ENCODE measurements at regions not wholly inside any gene's neighbourhood (a gene's known extent, or its start where the extent isn't known, plus 50 kb on each side); places are given as distances from the start of the nearest gene placed in this dataset.

- TF ChIP-seq CTCF (IDR thresholded peaks at IDR 0.05): no peak
- no peak for TF ChIP-seq POLR2A (IDR thresholded peaks at IDR 0.05; ENCODE audit: low read depth)
- TF ChIP-seq POLR2AphosphoS5 (IDR thresholded peaks at IDR 0.05): no peak
- TF ChIP-seq EP300 (IDR thresholded peaks at IDR 0.05): no peak
Observed at GRCh38 chr2:240214790-240215675, 74.6 kb upstream of the OTOS start.
